Posterior cingulate gyrus (tissue), 11 donors: ENCODE measurements at regions not wholly inside any gene's neighbourhood (a gene's known extent, or its start where the extent isn't known, plus 50 kb on each side); places are given as distances from the start of the nearest gene placed in this dataset.

Experiments used
- DNase-seq, 10 donors: peaks; one replicate each; pipeline versions ENCODE4 v3.0.0 to v3.0.0-alpha.2; 2020 to 2021; ENCODE audit warnings: mixed read lengths in 3 of 10
- intact Hi-C: fragments of 100-400 bp; cut with DNase I; formaldehyde crosslinking; loops from one replicate; pipeline ENCODE4 v1.15.1; 2023

DNA sequence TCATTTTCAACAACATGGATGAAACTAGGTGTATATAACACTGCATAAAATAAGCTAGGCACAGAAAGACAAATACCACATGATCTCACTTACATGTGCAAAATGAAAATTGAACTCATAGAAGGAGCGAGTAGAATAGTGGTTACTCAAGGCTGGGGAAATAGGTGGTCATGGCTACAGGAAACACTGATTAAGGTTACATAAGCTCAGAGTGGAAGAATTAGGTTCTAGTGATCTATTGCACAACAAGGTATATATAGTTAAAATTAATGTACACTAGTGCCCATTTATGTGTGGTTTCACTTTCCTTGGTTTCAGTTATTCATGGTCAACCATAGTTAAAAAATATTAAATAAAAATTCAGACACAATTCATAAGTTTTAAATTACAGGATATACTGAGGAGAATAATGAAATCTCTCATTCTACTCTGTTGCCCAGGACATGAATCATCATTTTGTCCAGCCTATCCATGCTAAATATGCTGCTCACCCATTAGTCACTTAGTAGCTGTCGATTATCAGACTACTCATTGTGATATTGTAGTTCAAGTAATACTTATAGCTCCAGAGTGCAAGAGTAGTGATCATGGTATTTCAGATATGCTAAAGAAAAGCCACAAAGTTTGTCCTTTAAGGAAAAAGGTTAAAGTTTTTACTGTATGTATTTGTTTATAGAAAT lies 1530.9 kb upstream of the LRRTM1 start:
- DNase-seq = no peak
- intact Hi-C loops = no loop called here

DNA sequence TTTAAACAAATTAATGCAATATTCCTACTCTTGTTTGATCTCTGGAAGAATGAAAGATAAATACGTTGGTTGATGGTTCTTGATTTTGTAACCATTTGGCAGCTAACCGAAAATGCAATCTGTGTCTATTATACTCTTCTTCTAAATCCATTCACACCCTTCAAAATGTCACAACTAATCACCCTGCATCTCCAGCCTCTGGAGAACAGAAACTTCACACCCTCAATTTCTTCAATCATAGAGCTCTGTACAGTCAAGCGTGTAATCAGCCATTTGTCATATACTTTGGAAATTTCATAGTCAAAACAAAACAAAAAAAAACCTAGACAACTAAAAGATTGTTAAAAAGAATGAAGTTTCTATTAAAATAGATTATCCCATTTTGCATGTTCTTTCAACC lies 1482.3 kb upstream of the LRRTM1 start:
- no peak for DNase-seq
- intact Hi-C loops = no loop called here

DNA sequence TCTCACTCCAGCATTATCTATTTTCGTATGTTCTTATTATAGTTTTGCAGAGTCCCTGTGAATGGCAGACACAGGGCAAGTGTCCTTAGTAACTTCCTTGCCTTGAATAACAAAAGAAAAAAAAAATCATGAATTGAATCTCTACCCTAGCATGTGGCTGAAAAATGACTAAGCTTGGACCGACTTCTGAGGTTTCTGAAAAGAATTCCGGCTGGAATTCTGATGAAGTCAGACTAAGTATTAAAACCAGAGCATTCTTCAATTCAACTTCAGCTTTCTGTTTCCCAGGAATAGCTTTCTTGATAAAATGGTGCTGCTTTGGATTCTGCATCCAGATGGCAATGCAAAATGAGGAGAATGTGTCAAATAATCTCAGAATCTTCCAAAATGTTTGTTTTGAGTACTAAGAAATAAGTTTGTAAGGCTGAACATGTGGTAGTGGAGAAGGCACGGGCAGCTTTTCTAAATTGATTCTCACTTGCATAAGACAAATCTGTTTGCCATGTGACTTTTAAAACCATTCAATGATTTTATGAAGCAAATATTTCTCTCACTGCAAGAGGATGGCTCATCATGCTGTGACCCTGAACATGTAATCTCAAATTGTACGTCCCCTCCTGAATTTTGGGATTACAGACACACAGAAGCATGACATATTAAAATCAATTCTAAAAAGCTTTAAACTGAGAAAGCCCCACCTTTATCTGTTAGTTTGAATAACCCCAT lies 1462.8 kb upstream of the LRRTM1 start:
- intact Hi-C loops = no loop called here
- DNase-seq = no peak

GRCh38 chr2:81747481-81748070 lies 1443.0 kb upstream of the LRRTM1 start:
- DNase-seq = no peak
- intact Hi-C loops = no loop called here

GRCh38 chr2:81739966-81740365 lies 1435.4 kb upstream of the LRRTM1 start:
- intact Hi-C loops = no loop called here
- no peak for DNase-seq

GRCh38 chr2:81734981-81735380 lies 1430.4 kb upstream of the LRRTM1 start:
- intact Hi-C loops = no loop called here
- DNase-seq = no peak

DNA sequence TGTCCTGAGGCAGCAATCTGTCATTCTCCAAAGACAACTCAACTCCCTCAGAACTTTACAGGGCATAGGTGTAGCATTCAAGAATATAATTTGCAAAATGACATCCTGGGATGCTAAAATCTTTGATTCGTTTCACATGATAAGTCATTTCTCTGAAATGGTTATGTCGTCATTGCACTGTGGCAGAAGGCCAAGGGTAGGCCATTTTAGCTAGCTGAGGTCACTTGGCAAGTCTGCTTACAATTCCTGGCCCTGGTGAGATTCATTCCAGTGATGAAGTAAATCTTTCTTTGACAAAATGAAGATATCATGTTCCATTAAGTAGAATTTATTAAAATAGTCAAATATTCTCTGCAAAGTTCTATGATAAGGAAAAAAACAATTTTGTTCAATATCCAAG lies 1410.3 kb upstream of the LRRTM1 start:
- no peak for DNase-seq
- intact Hi-C loops = no loop called here

DNA sequence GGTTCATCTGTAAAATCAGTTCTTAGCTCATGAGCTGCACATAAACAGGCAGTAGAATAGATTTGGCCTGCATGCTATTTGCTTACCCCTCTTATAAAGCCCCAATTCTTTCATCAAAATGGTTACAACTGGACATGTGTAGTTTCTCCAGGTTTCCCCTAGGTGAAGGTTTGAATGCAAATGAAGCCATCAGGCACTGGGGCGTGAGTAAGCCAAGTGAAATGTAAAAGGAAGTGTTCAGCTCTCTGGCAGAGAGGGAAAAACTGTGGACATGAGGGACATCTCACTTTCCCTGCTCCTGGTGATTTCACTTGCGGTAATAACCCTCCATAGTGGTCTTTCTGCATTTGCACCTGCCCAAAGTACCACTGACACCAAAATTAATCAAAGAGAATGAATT lies 1402.3 kb upstream of the LRRTM1 start:
- intact Hi-C loops = no loop called here
- no peak for DNase-seq

- no peak for DNase-seq
- intact Hi-C loops = no loop called here
Observed at GRCh38 chr2:81703831-81704230, 1399.3 kb upstream of the LRRTM1 start.

- DNase-seq = no peak
- intact Hi-C loops = no loop called here
Observed at GRCh38 chr2:81692566-81692965, 1388.0 kb upstream of the LRRTM1 start.

DNA sequence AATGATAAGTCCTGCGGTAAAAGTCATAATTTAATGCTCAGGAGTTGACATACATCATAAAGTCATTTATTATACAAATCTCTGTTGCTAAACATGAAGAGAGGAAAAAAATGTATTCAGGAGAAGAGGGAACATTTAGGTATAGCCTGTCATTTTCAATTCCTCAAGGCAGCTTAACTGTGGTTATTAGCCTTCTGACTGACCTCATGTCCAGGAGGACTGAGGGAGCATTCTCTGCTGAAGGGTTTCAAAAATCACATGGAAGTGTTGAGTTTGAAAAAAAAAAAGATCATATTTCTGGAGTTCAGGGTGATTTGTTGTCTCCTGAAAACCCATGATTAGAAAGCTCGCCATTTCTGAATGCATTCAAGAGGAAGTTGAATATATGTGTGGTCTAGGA lies 1371.1 kb upstream of the LRRTM1 start:
- intact Hi-C loops = no loop called here
- no peak for DNase-seq

GRCh38 chr2:81672923-81673322 lies 1368.4 kb upstream of the LRRTM1 start:
- intact Hi-C loops = no loop called here
- DNase-seq = no peak

GRCh38 chr2:81672516-81672915 lies 1368.0 kb upstream of the LRRTM1 start:
- intact Hi-C loops = no loop called here

GRCh38 chr2:81670885-81671284 lies 1366.3 kb upstream of the LRRTM1 start:
- no peak for DNase-seq
- intact Hi-C loops = no loop called here

More at GRCh38 chr2:81672516-81672915, 1368.0 kb upstream of the LRRTM1 start:
- DNase-seq = no peak

DNA sequence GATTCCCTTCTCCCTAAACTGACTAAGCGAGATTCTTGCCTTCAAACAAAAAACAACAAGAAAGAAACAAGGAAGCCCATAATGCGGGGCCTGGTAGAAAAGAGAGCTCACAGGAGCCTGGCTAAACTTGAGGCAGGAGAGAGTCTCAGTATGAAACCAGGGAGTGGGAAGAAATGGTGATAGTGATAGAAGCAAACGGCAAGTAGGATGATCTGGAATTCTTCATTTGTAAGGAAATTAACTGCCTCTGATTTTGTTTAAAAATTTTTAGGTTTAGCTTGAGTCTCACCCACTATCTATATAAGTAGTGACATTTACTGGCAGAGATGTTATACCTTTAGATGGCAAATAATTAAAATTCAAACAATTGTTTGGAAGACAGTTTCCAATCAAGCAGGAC lies 1356.5 kb upstream of the LRRTM1 start:
- intact Hi-C loops = no loop called here
- DNase-seq = no peak

DNA sequence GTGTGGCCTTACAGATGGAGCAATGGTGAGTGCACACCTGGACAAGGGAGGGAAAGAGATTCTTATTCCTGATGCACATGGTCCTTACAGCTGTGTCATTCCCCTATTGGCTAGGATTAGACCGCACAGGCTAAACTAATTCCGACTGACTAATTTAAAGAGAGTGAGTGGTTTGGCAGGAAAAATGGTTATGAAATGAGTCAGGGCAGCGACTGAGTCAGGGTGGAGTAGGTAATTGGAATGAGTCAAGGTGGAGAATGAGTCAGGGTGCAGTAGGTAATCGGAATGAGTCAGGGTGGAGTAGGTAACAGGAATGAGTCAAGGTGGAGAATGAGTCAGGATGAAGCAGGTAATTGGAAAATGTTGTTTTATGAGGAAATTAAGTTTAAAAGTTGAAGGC lies 1353.7 kb upstream of the LRRTM1 start:
- no peak for DNase-seq
- intact Hi-C loops = no loop called here

DNA sequence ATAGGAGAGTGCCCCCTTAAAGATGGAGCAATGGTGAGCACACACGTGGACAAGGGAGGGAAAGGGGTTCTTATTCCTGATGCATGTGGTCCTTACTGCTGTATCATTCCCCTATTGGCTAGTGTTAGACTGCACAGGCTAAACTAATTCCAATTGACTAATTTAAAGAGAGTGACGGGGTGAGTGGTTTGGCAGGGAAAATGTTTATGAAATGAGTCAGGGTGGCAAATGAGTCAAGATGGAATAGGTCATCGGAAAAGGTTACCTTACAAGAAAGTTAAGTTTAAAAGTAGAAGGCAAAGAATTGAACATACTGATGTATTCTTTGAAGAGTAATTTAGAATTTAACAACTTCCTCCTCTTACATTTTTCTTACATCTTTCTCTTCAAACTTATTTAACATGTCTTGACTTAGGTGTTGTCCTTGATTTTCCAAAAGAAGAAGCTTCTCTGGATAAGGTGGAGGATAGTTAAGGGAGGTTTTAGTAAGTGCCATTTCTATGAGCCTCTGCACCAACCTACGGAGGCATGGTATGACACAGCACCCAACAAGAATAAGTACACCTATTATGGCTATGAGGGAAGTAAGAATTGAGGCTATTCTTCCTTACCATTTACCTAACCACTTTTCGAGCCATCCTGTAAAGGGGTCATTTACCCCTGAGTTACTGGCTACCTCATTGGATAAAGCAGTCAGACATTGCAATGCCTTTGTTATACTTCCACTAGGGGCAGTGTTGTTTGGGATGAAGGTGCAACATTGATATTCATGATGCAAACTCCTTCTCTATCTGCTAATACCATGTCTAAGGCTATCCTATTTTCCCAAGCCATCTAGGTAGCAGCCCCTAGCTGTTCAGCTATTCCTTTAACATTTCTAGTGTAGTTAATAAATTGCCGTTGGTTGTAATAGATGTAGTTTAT lies 1345.8 kb upstream of the LRRTM1 start:
- DNase-seq = no peak
- intact Hi-C loops = no loop called here

DNA sequence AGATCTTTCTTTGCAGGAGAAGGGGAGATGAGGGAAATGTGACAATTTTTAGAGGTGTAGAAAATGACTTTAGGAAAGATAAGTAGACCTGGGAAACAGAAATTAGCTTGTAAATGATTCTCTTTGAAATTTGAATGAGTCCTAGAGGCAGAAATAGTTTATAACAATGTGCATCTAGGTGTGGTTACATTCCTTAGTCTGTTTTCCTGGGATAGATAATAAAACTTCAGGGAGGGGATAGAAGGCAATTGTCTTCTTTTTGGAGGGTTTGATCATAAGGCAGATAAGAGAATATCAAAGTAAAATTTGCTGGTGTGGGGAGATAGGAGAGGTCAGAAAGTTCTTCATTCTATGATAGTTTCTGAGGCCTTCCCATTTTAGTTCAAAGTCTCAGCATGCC lies 1344.3 kb upstream of the LRRTM1 start:
- intact Hi-C loops = no loop called here
- no peak for DNase-seq

DNA sequence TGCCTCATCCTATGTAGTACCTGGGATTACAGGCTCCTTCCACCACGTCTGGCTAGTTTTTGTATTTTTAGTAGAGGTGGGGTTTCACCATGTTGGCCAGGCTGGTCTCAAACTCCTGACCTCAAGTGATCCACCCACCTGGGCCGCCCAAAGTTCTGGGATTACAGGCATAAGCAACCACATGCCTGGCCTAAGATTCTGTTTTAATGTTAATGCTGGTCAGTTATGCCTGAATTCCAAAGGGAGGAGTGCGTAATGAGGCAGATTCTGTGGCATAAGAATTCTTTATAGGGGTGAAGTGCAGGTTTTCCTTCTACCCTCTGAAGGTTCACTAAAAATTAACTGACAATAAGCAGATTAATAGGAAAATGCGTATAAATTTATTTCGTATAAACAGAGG lies 1343.8 kb upstream of the LRRTM1 start:
- no peak for DNase-seq
- intact Hi-C loops = no loop called here

DNA sequence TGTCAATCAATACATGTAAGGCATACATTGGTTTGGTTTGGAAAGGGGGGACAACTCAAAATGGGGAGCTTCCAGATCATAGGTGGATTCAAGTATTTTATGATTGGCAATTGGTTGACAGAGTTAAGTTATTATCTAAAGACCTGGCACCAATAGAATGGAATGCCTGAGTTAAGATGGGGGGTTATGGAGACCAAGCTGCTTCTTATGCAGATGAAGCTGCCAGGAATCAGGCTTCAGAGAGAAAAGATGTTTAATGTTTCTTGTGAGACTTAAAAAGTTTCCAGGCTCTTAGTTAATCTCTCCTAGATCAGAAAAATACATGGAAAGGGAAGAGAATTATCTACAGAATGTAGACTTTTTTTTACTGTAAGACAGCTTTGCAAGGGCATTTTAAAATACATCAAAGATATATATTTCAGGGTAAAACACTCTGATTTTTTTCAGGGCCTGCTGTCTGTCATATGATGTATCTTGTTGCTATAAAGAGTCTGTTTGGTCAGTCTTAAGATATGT lies 1343.2 kb upstream of the LRRTM1 start:
- intact Hi-C loops = no loop called here
- DNase-seq = no peak
